MM.1S (cell line): ENCODE measurements at regions not wholly inside any gene's neighbourhood (a gene's known extent, or its start where the extent isn't known, plus 50 kb on each side); places are given as distances from the start of the nearest gene placed in this dataset.

Source experiments
- CTCF ChIP-seq: fragments of 300-600 bp; sonication (generic); IDR thresholded peaks from 2 replicates; pipeline ENCODE4 v1.5.1; 2016; ENCODE audit warnings: antibody characterized with exemption, low read length, mixed read lengths
- EZH2 ChIP-seq: fragments of 300-600 bp; sonication (generic); optimal IDR thresholded peaks from 2 replicates; pipeline ENCODE3; 2017; ENCODE audit warnings: low read depth, mild to moderate bottlenecking, antibody characterized with exemption, low read length, mixed read lengths
- EZH2phosphoT487 ChIP-seq: fragments of 300-600 bp; sonication (generic); IDR thresholded peaks from 2 replicates; pipeline ENCODE4 v1.6.1; 2018; ENCODE audit warnings: antibody characterized with exemption, low read length

GRCh38 chr16:76862901-76863300 is 328.1 kb upstream of the MON1B start:
- TF ChIP-seq CTCF: no peak
- no peak for TF ChIP-seq EZH2
- TF ChIP-seq EZH2phosphoT487: no peak
